HPDE6-E6E7 (cell line): ENCODE measurements at regions not wholly inside any gene's neighbourhood (a gene's known extent, or its start where the extent isn't known, plus 50 kb on each side); places are given as distances from the start of the nearest gene placed in this dataset.
"Not testable (repeated sequence)": the region's sequence is repeated elsewhere in the genome, so short reads cannot be mapped to it uniquely, and the experiment has no call there.

ENCODE experiments used
- DNase-seq: peaks from one replicate; pipeline ENCODE4 v3.0.0; 2011; ENCODE audit warnings: missing footprints; ENCODE audit errors: extremely low spot score

GRCh38 chr9:104195142-104195541 lies 101.0 kb downstream of the SMC2 start:
- not testable (repeated sequence) for DNase-seq

DNA sequence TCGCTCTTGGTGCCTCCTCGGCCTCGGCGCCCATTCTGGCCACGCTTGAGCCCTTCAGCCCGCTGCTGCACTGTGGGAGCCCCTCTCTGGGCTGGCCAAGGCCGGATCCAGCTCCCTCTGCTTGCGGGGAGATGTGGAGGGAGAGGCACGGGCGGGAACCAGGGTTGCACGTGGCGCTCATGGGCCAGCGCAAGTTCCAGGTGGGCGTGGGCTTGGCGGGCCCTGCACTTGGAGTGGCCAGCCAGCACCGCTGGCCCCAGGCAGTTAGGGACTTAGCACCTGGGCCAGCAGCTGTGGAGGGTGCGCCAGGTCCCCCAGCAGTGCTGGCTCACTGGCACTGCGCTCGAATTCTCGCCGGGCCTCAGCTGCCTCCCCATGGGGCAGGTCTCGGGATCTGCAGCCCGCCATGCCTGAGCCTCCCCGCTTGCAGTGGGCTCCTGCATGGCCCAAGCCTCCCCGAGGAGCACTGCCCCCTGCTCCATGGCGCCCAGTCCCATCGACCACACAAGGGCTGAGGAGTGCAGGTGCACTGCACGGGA lies 106.4 kb downstream of the SMC2 start:
- no peak for DNase-seq

DNA sequence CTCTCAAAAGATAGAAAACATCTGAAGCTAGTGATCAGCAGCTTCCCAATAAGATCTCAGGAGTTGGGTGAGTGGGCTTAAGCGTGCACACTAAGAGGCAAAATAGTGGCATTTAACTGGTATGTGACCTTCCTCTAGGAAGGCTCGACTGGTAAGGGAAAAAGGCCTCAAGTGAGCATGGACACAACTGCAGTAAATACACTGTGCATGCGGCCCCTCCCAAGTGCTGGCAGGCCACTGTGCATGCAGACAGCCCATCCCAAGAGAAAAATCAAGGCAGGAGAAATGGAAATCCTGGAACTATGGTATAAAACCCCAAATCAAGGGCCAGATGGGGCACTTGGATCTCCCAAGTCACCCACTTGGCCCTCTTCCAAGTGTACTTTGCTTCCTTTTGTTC lies 112.7 kb downstream of the SMC2 start:
- DNase-seq, result no peak

GRCh38 chr9:104209387-104209786 lies 115.3 kb downstream of the SMC2 start:
- no peak for DNase-seq

DNA sequence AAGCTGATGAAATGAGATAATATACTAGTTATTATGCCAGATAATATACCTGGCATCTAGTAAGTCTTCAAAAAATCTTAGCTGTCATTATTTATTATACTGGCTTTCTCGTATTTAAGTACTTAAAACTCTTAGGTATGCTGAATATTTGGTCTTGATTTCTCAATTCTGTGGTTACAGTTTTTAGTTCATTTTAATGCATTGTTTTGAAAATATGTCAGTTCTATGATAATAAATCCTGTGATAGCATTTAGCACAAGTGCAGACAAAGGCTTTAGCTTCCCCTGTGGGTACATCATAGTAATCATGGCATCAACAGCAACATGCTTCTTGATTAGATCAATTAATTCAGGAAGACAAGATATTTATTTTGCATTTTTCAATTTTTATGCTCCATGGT lies 133.0 kb downstream of the SMC2 start:
- no peak for DNase-seq

- DNase-seq, result no peak
Measured at GRCh38 chr9:104232781-104233341, 138.8 kb downstream of the SMC2 start.

GRCh38 chr9:104233366-104233765 lies 139.3 kb downstream of the SMC2 start:
- no peak for DNase-seq

GRCh38 chr9:104234632-104235337 lies 140.7 kb downstream of the SMC2 start:
- DNase-seq, result not testable (repeated sequence)

DNA sequence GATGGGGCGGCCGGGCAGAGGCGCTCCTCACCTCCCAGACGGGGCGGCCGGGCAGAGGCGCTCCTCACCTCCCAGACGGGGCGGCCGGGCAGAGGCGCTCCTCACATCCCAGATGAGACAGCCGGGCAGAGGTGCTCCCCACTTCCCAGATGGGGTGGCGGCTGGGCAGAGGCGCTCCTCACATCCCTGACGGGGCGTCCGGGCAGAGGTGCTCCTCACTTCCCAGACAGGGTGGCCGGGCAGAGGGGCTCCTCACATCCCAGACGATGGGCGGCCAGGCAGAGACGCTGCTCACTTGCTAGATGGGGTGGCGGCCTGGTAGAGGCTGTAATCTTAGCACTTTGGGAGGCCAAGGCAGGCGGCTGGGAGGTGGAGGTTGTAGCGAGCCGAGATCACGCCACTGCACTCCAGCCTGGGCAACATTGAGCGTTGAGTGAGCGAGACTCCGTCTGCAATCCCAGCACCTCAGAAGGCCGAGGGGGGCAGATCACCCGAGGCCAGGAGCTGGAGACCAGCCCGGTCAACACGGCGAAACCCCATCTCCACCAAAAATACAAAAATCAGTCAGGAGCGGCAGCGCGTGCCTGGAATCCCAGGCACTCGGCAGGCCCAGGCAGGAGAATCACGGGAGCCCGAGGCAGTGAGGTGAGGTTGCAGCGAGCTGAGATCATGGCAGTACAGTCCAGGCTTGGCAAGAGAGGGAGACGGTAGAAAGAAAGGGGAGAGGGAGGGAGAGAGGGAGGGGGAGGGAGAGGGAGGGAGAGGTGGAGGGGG lies 141.4 kb downstream of the SMC2 start:
- DNase-seq, result not testable (repeated sequence)

- no peak for DNase-seq
Measured at GRCh38 chr9:104238668-104239067, 144.6 kb downstream of the SMC2 start.

- DNase-seq, result no peak
Measured at GRCh38 chr9:104240890-104241289, 146.8 kb downstream of the SMC2 start.

DNA sequence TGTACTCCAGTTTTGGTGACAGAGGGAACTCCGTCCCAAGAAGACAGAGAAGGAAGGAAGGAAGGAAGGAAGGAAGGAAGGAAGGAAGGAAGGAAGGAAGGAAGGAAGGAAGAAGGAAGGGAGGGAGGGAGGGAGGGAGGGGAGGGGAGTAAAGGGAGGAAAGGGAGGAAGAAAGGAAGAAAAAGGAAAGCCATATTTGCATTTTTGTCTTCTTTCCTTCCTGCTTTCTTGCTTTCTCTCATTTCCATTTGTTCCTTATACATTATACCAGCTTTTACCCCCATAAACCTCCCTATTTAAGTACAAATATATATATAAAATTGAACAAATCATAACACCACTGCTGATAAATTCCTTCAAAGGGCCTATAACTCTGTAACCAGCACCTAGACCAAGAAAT lies 151.8 kb downstream of the SMC2 start:
- DNase-seq, result no peak

- DNase-seq, result no peak
Measured at GRCh38 chr9:104247899-104248460, 153.9 kb downstream of the SMC2 start.

GRCh38 chr9:104256031-104256695 lies 162.1 kb downstream of the SMC2 start:
- DNase-seq, result no peak

- DNase-seq, result no peak
Measured at GRCh38 chr9:104256696-104257062, 162.6 kb downstream of the SMC2 start.

- DNase-seq, result no peak
Measured at GRCh38 chr9:104258296-104259011, 164.3 kb downstream of the SMC2 start.

DNA sequence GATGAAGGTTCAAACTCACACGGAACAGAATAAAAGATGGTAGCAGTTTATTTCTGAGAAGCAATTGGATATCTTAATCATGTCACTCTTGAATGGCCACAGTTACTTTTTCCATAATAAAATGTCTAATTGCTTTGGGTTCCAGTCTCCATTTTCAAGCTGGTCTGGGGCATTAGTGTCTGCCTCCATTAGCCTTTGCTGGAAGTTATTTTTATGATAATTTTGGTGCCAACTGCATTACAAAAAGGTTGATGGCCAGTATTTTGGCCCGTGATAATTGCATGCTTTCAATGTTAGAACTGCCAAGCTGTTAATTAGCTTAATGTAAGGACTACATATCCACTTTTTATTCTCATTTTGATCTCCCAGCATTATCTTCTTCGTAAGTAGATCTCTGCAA lies 165.9 kb downstream of the SMC2 start:
- DNase-seq, result no peak

DNA sequence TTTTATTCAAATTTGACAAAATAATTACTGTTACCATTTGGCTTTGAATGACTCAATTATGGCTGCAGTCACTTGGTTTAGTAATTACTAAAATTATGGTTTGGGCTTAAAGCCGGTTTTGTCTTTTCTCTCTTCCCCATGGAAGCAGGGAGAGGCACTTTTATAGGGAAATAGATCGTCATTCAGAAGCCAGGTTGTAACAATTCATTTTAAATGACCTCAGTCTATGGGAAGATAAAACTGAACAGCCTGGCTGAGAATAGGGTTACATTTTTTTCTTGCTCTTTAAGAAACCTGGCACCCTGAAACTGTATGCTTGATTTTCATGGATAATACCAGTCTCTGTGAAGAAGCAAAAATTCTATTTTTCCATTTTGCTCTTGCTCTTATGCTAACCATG lies 169.8 kb downstream of the SMC2 start:
- DNase-seq, result no peak

DNA sequence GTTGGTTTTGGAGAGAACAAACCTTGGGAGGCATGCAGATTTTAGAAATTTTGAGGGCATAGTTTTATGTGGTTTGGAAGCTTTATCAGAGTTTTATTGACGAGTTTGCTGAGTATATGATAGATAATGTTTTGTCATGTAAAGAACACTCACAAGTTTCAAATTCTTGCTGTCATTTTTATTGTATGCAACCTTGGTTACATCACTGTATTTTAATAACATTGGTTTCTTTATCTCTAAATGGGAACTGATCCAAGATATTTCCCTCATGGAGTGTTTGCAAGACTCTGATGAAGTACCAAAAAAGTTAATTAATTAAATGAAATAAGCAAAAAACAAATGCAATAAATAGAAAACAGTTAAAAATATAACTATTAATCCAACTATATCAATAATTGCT lies 170.3 kb downstream of the SMC2 start:
- DNase-seq, result no peak

DNA sequence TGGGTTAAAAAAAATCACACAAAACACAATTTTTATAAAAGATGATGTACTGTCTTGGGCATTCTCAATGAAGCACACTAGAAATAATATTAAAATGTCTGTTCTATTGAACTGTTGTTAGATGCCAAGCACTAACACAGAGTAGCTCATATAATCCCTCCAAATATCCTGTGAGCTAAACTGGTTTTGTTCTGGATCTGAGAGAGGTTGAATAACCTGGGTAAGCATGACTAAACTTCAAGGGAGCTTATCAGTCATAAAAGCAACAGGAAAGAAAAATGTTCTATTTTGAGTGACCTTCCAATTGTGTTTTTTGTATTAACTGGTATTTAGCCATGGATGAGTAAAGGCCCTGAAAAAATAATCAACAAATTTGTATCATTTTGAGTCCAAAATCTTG lies 175.3 kb downstream of the SMC2 start:
- DNase-seq, result no peak
